Activated gamma-delta T cell (primary cell): ENCODE measurements at regions not wholly inside any gene's neighbourhood (a gene's known extent, or its start where the extent isn't known, plus 50 kb on each side); places are given as distances from the start of the nearest gene placed in this dataset.
"Not testable (repeated sequence)": the region's sequence is repeated elsewhere in the genome, so short reads cannot be mapped to it uniquely, and the experiment has no call there.

Experiments
- DNase-seq: peaks from one replicate; lab custom pipeline; 2025; lab: John Stamatoyannopoulos, UW

- DNase-seq = no peak
Observed at GRCh38 chr6:16904957-16905356, 143.7 kb upstream of the ATXN1 start.

GRCh38 chr6:16903470-16903869 is 142.2 kb upstream of the ATXN1 start:
- no peak for DNase-seq

- no peak for DNase-seq
Observed at GRCh38 chr6:16902502-16902901, 141.2 kb upstream of the ATXN1 start.

GRCh38 chr6:16901782-16902181 is 140.5 kb upstream of the ATXN1 start:
- no peak for DNase-seq

GRCh38 chr6:16901306-16901705 is 140.0 kb upstream of the ATXN1 start:
- DNase-seq = no peak

- no peak for DNase-seq
Observed at GRCh38 chr6:16898640-16899396, 137.6 kb upstream of the ATXN1 start.

GRCh38 chr6:16897669-16898068 is 136.4 kb upstream of the ATXN1 start:
- no peak for DNase-seq

- DNase-seq = no peak
Observed at GRCh38 chr6:16894301-16894700, 133.0 kb upstream of the ATXN1 start.

- not testable (repeated sequence) for DNase-seq
Observed at GRCh38 chr6:16891110-16891509, 129.8 kb upstream of the ATXN1 start.

GRCh38 chr6:16885411-16886160 is 124.3 kb upstream of the ATXN1 start:
- no peak for DNase-seq

- no peak for DNase-seq
Observed at GRCh38 chr6:16884526-16884925, 123.3 kb upstream of the ATXN1 start.

GRCh38 chr6:16883414-16883813 is 122.2 kb upstream of the ATXN1 start:
- no peak for DNase-seq

GRCh38 chr6:16882230-16882629 is 121.0 kb upstream of the ATXN1 start:
- no peak for DNase-seq

GRCh38 chr6:16876852-16877251 is 115.6 kb upstream of the ATXN1 start:
- DNase-seq = not testable (repeated sequence)

GRCh38 chr6:16876201-16876600 is 114.9 kb upstream of the ATXN1 start:
- no peak for DNase-seq

GRCh38 chr6:16873698-16874097 is 112.4 kb upstream of the ATXN1 start:
- no peak for DNase-seq

GRCh38 chr6:16872543-16873235 is 111.4 kb upstream of the ATXN1 start:
- no peak for DNase-seq

GRCh38 chr6:16871047-16871446 is 109.8 kb upstream of the ATXN1 start:
- DNase-seq = no peak

- DNase-seq = no peak
Observed at GRCh38 chr6:16868968-16869367, 107.7 kb upstream of the ATXN1 start.

GRCh38 chr6:16857969-16858592 is 96.8 kb upstream of the ATXN1 start:
- DNase-seq = no peak

- DNase-seq = no peak
Observed at GRCh38 chr6:16855460-16855859, 94.2 kb upstream of the ATXN1 start.

- DNase-seq = no peak
Observed at GRCh38 chr6:16854986-16855385, 93.7 kb upstream of the ATXN1 start.
